Heart right ventricle (tissue), 16 donors: ENCODE measurements at regions not wholly inside any gene's neighbourhood (a gene's known extent, or its start where the extent isn't known, plus 50 kb on each side); places are given as distances from the start of the nearest gene placed in this dataset.

Experiments used
- ATAC-seq, 8 donors: fragments of 200-7000 bp; cut with Tn5 transposase; one replicate each; pipeline ENCODE4 v1.9.1; 2020; ENCODE audit warnings: mild to moderate bottlenecking in 8 of 8, moderate library complexity in 8 of 8, moderate number of reproducible peaks in 1 of 8
- DNase-seq, 2 donors: peaks; one replicate each; pipeline ENCODE4 v3.0.0-alpha.2; 2020
- H3K27ac ChIP-seq, 10 donors: fragments of 200-600 bp; sonication (generic) in 2 of 10; one replicate each; pipeline versions ENCODE4 v1.5.0 to v1.8.0; 2020 to 2022; ENCODE audit warnings: mild to moderate bottlenecking in 3 of 10
- H3K27me3 ChIP-seq, 7 donors: fragments of 200-600 bp; one replicate each; pipeline ENCODE4 v1.8.0; 2021 to 2022; ENCODE audit warnings: mild to moderate bottlenecking in 2 of 7
- H3K36me3 ChIP-seq, 9 donors: fragments of 200-600 bp; sonication (generic) in 1 of 9; one replicate each; pipeline versions ENCODE4 v1.5.0 to v1.8.0; 2020 to 2022; ENCODE audit warnings: mild to moderate bottlenecking in 2 of 9
- H3K4me1 ChIP-seq, 9 donors: fragments of 200-600 bp; sonication (generic) in 1 of 9; one replicate each; pipeline versions ENCODE4 v1.5.0 to v1.8.0; 2020 to 2022; ENCODE audit warnings: mild to moderate bottlenecking in 4 of 9
- H3K4me3 ChIP-seq, 10 donors: fragments of 200-600 bp; sonication (generic) in 2 of 10; one replicate each; pipeline versions ENCODE4 v1.5.0 to v1.8.0; 2020 to 2022; ENCODE audit warnings: mild to moderate bottlenecking in 7 of 10, moderate library complexity in 2 of 10
- H3K9me3 ChIP-seq, 11 donors: fragments of 200-600 bp in 10 of 11; sonication (generic) in 2 of 11; one replicate each; pipeline versions ENCODE4 v1.5.0 to v1.8.0; 2013 to 2022; ENCODE audit warnings: mild to moderate bottlenecking in 2 of 11, control low read depth in 1 of 11, moderate library complexity in 1 of 11
- CTCF ChIP-seq, 9 donors: fragments of 200-600 bp; sonication (generic) in 2 of 9; IDR thresholded peaks; one replicate each; pipeline versions ENCODE4 v1.5.0 to v1.8.0; 2021 to 2022; ENCODE audit warnings: antibody characterized with exemption in 9 of 9, mild to moderate bottlenecking in 5 of 9, moderate library complexity in 1 of 9
- WGBS, 2 donors: extraction: QIAGEN DNeasy Blood & Tissue Kit; methylation state at CpG; one replicate each; pipeline ENCODE4 v1.1.7; 2013; ENCODE audit warnings: inconsistent platforms in 1 of 2; 5-methylcytosine and 5-hydroxymethylcytosine counted together
- intact Hi-C, 10 donors: fragments of 100-400 bp; cut with DNase I; formaldehyde crosslinking; loops; one replicate each; pipeline versions ENCODE4 v1.11.1 to v1.14.2; 2022
- donor health status: Arrhythmogenic right ventricular cardiomyopathy.
- donor health status: ischemic (EF 13 %, LVEDD 7.1; RV severe dilation, severe dysfunction).
- donor health status: healthy with polysubstance abuse.
- donor health status: DM: no; HTN: yes; CAD: no.
- donor health status: DM: no; HTN: no; CAD: no.
- donor health status: ischemic (EF 25% LVEDD 6.9; RV normal size, moderate dysfunction).
- donor health status: ischemic (EF 25% LVEDD 5.7; RV mildly dilated, moderate dysfunction).
- donor health status: healthy.
- donor health status: DM: yes; HTN: yes; CAD: no.
- donor health status: Ischemic cardiomyopathy.
- donor health status: ischemic (EF 35%, LVEDD 5.7; RV mildly dilated, moderate dysfunction).
- donor health status: nonischemic (EF 11% LVEDD 7.7; RV severe dilation, severe dysfunction).
- donor health status: DM: yes; HTN: yes; CAD: no.
- donor health status: PGD.
- donor health status: ischemic (EF 29% LVEDD 5.4; RV normal size, mild dysfunction).
- donor health status: nonischemic (EF 23%, LVEDD 6.1; RV moderate dilation, normal function).

DNA sequence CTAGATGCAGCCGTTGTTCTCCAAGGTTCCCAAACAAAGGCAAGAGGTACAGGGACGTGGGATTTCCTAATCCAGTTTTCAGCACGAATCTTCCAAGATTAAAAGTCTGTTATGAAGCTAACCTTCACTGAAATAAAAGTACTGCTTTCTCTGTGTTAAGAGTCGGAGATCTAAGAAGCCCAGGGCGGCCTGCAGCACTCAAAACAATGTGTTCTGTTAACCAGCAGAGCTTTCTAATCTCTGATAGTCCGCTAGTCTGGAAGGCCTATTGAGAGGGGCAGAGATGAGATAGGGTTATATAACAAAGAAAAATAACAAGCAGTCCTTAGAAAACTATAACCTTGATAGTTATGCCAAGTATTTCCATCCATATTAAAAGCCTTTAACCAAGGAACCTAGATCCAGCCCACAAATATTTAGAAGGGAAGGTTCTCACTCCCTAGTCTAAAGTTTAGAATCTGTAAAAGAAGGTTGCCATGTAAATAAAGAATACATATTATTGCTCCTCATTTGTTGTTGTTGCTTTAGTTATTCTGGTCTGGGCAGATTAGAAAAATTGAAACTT is 106.3 kb upstream of the SVIL start:
- no peak for DNase-seq
- WGBS, 2 donors, result 35 to 53% methylated on average over 6 of the region's 6 CpGs
- H3K9me3 ChIP-seq, result no peaks in the 10 kb centered on the region
- intact Hi-C loops, result loop anchor here in 1 of 10 donors (5.0 kb wide), 1 partner anchor 71 kb away; no protein-coding TSS in a partner anchor
- H3K4me1 ChIP-seq, result peaks cover 0 to 22% (median 12%) of the 10 kb centered on the region in 9 donors
- H3K27me3 ChIP-seq, result no peaks in the 10 kb centered on the region
- ATAC-seq, result peak in 1 of 8 donors; percentile 39
- H3K27ac ChIP-seq, result peak overlapping the region in 9 of 10 donors; percentile 4 to 75 (median 66)
- TF ChIP-seq CTCF (IDR thresholded peaks at IDR 0.05), result no peak
- no peak overlapping the region for H3K4me3 ChIP-seq
- H3K36me3 ChIP-seq, result no peaks in the 10 kb centered on the region

GRCh38 chr10:29738341-29738740 is 103.6 kb upstream of the SVIL start:
- H3K27ac ChIP-seq, result no peak overlapping the region
- no peaks in the 10 kb centered on the region for H3K27me3 ChIP-seq
- peaks cover 5 to 34% (median 25%) of the 10 kb centered on the region in 9 donors for H3K4me1 ChIP-seq
- no peak for TF ChIP-seq CTCF (IDR thresholded peaks at IDR 0.05)
- H3K4me3 ChIP-seq, result no peak overlapping the region
- no peak for ATAC-seq
- no peaks in the 10 kb centered on the region for H3K36me3 ChIP-seq
- intact Hi-C loops, result loop anchor here in 9 of 10 donors (5.0 to 10.0 kb wide), 12 partner anchors 94 to 266 kb away; partner anchors contain the start of gene SVIL (in 5 of the 9)
- DNase-seq, result no peak
- 97 to 98% methylated on average over 10 to 11 of the region's 11 CpGs for WGBS, 2 donors
- H3K9me3 ChIP-seq, result no peaks in the 10 kb centered on the region

DNA sequence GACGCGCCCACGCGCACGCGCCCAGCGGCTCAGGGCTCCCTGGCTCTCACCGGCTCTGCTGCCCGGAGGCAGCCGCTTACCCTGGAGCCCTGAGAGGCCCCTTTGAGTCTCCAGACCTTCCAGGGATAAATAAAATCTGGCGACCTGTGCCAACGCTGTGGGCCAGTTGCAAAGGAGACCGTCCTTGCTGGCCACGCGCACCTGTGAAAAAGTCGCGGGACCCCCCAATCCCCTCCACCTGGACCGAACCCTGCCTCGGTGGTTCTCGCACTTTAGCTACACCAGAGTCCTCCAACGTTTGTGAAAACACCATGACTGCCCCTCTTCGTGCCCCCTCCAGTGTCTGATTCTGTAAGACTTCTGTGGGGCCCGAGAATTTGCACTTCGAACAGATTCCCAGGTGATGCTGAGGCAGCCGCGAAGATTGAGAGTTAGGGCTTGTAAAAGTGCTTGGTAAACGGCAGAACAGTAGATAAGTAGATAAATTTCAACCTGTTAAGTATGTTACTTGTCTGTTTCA is 102.4 kb upstream of the SVIL start:
- H3K9me3 ChIP-seq, result no peaks in the 10 kb centered on the region
- 32 to 45% methylated on average over 19 to 27 of the region's 27 CpGs for WGBS, 2 donors
- no peak for TF ChIP-seq CTCF (IDR thresholded peaks at IDR 0.05)
- peak overlapping the region in 9 of 10 donors; percentile 73 to 97 (median 92) for H3K4me3 ChIP-seq
- no peaks in the 10 kb centered on the region for H3K27me3 ChIP-seq
- H3K27ac ChIP-seq, result peak overlapping the region in 9 of 10 donors; percentile 94 to 99 (median 97)
- no peaks in the 10 kb centered on the region for H3K36me3 ChIP-seq
- DNase-seq, result no peak
- ATAC-seq, result no peak
- intact Hi-C loops, result loop anchor here in 9 of 10 donors (2.0 to 10.0 kb wide), 14 partner anchors 92 to 268 kb away; partner anchors contain the start of gene SVIL (in 5 of the 9)
- H3K4me1 ChIP-seq, result peaks cover 5 to 37% (median 26%) of the 10 kb centered on the region in 9 donors

DNA sequence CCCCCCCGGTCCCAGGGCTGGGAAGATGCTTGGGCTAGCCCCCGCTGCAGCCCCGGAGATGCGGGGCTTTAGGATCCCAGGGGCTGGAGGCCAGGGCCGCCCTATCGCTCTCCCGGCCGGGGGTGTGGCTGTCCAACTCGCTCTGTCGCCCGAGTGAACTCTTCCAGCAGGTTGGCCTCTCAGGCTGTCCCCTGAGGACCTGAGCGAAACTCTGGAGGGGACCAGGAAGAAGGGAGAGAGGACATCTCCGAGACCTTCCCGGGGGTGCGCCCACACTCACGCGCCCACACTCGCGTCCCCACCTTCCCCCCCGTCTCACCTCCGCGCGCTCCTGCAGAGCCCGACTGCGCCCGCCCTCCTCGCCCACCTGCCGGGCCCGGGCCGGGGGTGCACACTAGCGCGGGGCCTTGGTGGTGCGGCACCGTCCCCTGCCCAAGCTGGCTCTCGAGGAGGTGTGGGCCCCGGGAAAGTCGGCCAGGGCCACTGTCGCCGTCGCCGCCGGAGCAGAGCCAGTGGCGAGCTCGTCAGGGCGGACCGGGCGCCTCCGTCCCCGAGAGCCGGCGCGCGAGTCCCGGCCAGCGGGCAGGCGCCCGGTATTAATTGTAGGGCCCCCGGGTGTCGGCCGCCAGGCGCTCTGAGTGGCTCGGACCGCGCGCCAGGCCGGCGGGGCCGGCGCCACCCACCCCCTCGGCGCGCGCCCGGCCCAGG is 101.7 kb upstream of the SVIL start:
- ATAC-seq, result peak; percentile 65 to 80 (median 74)
- TF ChIP-seq CTCF (IDR thresholded peaks at IDR 0.05), result peak in 1 of 9 donors; percentile 28
- Histone ChIP-seq H3K36me3 (no peaks in the 10 kb centered on the region), H3K27me3 (no peaks in the 10 kb centered on the region), H3K4me3 (peak overlapping the region; percentile 73 to 97 (median 90)), H3K9me3 (no peaks in the 10 kb centered on the region), H3K4me1 (peaks cover 5 to 42% (median 26%) of the 10 kb centered on the region in 9 donors), H3K27ac (peak overlapping the region; percentile 93 to 99 (median 97))
- WGBS, 2 donors, result 0 to 1% methylated on average over 42 to 74 of the region's 74 CpGs
- DNase-seq, result peak; percentile 46 to 75
- intact Hi-C loops, result loop anchor here in 9 of 10 donors (2.0 to 10.0 kb wide), 14 partner anchors 92 to 268 kb away; partner anchors contain the start of gene SVIL (in 5 of the 9)
